GM23338 (cell line): ENCODE measurements at regions not wholly inside any gene's neighbourhood (a gene's known extent, or its start where the extent isn't known, plus 50 kb on each side); places are given as distances from the start of the nearest gene placed in this dataset.
"Not testable (repeated sequence)": the region's sequence is repeated elsewhere in the genome, so short reads cannot be mapped to it uniquely, and the experiment has no call there.

Source experiments
- CTCF ChIP-seq, 2 experiments: fragments of 200-600 bp in 1 of 2; sonication (generic) in 1 of 2; conservative IDR thresholded peaks; 2 replicates each; pipeline versions ENCODE4 v1.5.1 to v1.6.1; 2016 to 2017; ENCODE audit warnings: antibody characterized with exemption in 2 of 2, low read depth in 2 of 2, mild to moderate bottlenecking in 2 of 2, moderate library complexity in 1 of 2
- ETS1 ChIP-seq: IDR thresholded peaks from 2 replicates; pipeline ENCODE4 v1.6.1; 2016; ENCODE audit warnings: antibody characterized with exemption
- EZH2 ChIP-seq: fragments of 200-600 bp; sonication (generic); IDR thresholded peaks from one replicate; pipeline ENCODE4 v1.8.0; 2017; ENCODE audit warnings: antibody characterized with exemption, mild to moderate bottlenecking, low read depth; ENCODE audit not compliant: unreplicated experiment
- EZH2phosphoT487 ChIP-seq: fragments of 200-600 bp; sonication (generic); IDR thresholded peaks from one replicate; pipeline ENCODE4 v1.8.1; 2018; ENCODE audit warnings: antibody characterized with exemption; ENCODE audit not compliant: unreplicated experiment
- POLR2AphosphoS5 ChIP-seq: IDR thresholded peaks from 2 replicates; pipeline ENCODE4 v1.6.1; 2016; ENCODE audit warnings: antibody characterized with exemption, low read depth
- REST ChIP-seq: IDR thresholded peaks from one replicate; pipeline ENCODE4 v1.6.1; 2018; ENCODE audit warnings: antibody characterized with exemption; ENCODE audit not compliant: unreplicated experiment
- ZNF114 ChIP-seq: fragments of 250-450 bp; sonication (Bioruptor Pico); IDR thresholded peaks from 2 replicates; pipeline ENCODE4 v1.5.0; 2020; ENCODE audit warnings: mild to moderate bottlenecking, moderate library complexity
- TF ChIP-seq, protein P1 (sequence below): fragments of 250-450 bp; sonication (Bioruptor Pico); IDR thresholded peaks from 2 replicates; pipeline ENCODE4 v1.5.0; 2020; ENCODE audit warnings: mild to moderate bottlenecking, moderate library complexity

DNA sequence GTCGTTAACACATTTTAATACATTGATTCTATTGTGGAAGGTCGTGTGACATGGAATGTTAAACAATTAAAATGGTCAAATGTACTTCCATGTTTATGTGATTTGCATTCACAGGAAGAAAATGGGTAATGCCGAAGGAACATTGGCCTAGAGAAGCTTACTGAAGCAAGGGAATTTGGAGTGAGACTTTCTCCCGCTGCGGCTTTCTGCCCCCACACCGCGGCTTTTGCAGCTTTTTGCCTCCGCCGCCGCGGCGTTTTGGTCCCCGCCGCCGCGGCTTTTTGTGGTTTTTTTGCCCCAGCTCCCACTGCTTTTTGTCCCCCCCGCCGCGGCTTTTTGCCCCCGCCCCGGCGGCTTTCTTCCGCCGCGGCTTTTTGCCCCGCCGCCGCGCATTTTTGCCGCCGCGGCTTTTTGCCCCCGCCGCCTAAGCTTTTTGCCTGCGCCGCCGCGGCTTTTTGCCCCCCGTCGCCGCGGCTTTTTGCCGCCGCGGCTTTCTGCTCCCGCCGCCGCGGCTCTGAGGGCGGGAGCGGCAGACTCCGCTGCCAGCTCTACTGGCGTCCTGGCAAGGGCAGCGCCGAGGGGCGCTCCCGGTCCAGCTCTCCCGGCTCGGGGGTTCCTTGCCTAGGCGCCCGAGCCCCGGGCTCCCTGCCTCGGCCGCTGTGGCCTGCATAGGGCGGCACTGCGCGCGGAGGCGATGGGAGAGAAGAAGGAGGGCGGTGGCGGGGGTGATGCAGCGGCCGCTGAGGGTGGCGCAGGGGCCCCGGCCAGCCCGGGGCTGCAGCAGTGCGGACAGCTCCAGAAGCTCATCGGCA lies 225.5 kb upstream of the VKORC1L1 start:
- not testable (repeated sequence) for TF ChIP-seq EZH2phosphoT487; CTCF (conservative IDR thresholded peaks at IDR 0.05; ENCODE audit: low read depth in 2 of 2); REST; EZH2; ETS1; ZNF114 (CRISPR knock-in tag); POLR2AphosphoS5
- TF ChIP-seq, protein P1, sequence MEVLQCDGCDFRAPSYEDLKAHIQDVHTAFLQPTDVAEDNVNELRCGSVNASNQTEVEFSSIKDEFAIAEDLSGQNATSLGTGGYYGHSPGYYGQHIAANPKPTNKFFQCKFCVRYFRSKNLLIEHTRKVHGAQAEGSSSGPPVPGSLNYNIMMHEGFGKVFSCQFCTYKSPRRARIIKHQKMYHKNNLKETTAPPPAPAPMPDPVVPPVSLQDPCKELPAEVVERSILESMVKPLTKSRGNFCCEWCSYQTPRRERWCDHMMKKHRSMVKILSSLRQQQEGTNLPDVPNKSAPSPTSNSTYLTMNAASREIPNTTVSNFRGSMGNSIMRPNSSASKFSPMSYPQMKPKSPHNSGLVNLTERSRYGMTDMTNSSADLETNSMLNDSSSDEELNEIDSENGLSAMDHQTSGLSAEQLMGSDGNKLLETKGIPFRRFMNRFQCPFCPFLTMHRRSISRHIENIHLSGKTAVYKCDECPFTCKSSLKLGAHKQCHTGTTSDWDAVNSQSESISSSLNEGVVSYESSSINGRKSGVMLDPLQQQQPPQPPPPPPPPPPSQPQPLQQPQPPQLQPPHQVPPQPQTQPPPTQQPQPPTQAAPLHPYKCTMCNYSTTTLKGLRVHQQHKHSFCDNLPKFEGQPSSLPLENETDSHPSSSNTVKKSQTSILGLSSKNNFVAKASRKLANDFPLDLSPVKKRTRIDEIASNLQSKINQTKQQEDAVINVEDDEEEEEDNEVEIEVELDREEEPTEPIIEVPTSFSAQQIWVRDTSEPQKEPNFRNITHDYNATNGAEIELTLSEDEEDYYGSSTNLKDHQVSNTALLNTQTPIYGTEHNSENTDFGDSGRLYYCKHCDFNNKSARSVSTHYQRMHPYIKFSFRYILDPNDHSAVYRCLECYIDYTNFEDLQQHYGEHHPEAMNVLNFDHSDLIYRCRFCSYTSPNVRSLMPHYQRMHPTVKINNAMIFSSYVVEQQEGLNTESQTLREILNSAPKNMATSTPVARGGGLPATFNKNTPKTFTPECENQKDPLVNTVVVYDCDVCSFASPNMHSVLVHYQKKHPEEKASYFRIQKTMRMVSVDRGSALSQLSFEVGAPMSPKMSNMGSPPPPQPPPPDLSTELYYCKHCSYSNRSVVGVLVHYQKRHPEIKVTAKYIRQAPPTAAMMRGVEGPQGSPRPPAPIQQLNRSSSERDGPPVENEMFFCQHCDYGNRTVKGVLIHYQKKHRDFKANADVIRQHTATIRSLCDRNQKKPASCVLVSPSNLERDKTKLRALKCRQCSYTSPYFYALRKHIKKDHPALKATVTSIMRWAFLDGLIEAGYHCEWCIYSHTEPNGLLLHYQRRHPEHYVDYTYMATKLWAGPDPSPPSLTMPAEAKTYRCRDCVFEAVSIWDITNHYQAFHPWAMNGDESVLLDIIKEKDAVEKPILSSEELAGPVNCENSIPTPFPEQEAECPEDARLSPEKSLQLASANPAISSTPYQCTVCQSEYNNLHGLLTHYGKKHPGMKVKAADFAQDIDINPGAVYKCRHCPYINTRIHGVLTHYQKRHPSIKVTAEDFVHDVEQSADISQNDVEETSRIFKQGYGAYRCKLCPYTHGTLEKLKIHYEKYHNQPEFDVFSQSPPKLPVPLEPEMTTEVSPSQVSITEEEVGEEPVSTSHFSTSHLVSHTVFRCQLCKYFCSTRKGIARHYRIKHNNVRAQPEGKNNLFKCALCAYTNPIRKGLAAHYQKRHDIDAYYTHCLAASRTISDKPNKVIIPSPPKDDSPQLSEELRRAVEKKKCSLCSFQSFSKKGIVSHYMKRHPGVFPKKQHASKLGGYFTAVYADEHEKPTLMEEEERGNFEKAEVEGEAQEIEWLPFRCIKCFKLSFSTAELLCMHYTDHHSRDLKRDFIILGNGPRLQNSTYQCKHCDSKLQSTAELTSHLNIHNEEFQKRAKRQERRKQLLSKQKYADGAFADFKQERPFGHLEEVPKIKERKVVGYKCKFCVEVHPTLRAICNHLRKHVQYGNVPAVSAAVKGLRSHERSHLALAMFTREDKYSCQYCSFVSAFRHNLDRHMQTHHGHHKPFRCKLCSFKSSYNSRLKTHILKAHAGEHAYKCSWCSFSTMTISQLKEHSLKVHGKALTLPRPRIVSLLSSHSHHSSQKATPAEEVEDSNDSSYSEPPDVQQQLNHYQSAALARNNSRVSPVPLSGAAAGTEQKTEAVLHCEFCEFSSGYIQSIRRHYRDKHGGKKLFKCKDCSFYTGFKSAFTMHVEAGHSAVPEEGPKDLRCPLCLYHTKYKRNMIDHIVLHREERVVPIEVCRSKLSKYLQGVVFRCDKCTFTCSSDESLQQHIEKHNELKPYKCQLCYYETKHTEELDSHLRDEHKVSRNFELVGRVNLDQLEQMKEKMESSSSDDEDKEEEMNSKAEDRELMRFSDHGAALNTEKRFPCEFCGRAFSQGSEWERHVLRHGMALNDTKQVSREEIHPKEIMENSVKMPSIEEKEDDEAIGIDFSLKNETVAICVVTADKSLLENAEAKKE (CRISPR knock-in tag): not testable (repeated sequence)
